A673 (cell line): ENCODE measurements at regions not wholly inside any gene's neighbourhood (a gene's known extent, or its start where the extent isn't known, plus 50 kb on each side); places are given as distances from the start of the nearest gene placed in this dataset.

Experiments
- CTCF ChIP-seq: fragments of 300-800, 200-600 bp; sonication (generic); conservative IDR thresholded peaks from 2 replicates; pipeline ENCODE4 v1.5.1; 2017; ENCODE audit warnings: low read depth, mild to moderate bottlenecking, antibody characterized with exemption, low read length, moderate library complexity, mixed read lengths
- EZH2 ChIP-seq: fragments of 200-600 bp; sonication (generic); IDR thresholded peaks from 2 replicates; pipeline ENCODE4 v1.6.1; 2017; ENCODE audit warnings: borderline replicate concordance, low read depth, mild to moderate bottlenecking, mixed read lengths, antibody characterized with exemption, low read length; ENCODE audit not compliant: poor library complexity, severe bottlenecking

DNA sequence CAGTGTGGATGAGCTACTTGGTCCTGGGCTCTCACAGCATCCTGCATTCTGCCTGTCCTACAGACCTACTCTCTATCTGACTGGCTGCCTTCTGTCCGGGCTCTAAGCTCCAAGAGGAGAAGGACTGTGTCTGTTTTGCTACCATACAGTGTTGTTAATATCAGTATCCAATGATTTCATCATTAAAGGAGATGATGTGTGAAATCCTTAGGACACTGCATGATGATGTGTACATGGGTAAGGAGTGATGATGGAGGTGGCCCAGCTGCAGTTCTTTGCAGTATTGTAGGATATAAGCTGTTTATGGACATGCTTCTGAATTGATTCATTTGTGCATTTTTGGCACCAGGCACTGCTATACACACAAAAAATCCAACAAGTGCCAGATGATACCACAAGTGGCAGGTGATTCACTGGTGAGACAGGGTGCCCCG, 536.9 kb upstream of the CDH11 start:
- no peak for TF ChIP-seq CTCF
- no peak for TF ChIP-seq EZH2
